C4-2B (cell line): ENCODE measurements at regions not wholly inside any gene's neighbourhood (a gene's known extent, or its start where the extent isn't known, plus 50 kb on each side); places are given as distances from the start of the nearest gene placed in this dataset.

Experiments
- ZFX ChIP-seq: fragments of 450-650 bp; IDR thresholded peaks from 2 replicates; pipeline ENCODE4 v1.6.1; 2017
- TF ChIP-seq, protein P1 (sequence below): fragments of 450-650 bp; conservative IDR thresholded peaks from 2 replicates; pipeline ENCODE4 v1.5.1; 2017; ENCODE audit warnings: mild to moderate bottlenecking

DNA sequence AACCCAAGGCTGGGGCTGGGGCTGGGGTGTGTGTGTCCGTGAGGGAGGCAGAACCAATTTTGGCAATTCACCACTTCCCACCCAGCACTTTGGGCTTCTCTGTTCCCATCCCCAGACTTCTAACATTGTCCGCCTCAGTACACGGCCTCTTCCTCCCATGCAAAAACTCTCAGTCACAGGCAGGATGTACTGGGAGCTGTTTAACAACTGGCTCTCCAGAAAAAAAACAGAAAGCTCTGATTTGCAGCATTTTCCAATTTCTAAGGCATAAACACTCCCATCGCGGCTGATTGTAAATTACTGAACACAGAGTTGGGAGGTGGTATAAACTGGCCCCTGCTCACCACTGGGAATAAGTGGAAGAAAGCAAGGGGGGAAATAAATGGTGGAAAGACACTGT, 73.1 kb upstream of the MAP4K3 start:
- TF ChIP-seq, protein P1, sequence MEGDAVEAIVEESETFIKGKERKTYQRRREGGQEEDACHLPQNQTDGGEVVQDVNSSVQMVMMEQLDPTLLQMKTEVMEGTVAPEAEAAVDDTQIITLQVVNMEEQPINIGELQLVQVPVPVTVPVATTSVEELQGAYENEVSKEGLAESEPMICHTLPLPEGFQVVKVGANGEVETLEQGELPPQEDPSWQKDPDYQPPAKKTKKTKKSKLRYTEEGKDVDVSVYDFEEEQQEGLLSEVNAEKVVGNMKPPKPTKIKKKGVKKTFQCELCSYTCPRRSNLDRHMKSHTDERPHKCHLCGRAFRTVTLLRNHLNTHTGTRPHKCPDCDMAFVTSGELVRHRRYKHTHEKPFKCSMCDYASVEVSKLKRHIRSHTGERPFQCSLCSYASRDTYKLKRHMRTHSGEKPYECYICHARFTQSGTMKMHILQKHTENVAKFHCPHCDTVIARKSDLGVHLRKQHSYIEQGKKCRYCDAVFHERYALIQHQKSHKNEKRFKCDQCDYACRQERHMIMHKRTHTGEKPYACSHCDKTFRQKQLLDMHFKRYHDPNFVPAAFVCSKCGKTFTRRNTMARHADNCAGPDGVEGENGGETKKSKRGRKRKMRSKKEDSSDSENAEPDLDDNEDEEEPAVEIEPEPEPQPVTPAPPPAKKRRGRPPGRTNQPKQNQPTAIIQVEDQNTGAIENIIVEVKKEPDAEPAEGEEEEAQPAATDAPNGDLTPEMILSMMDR: no peak
- TF ChIP-seq ZFX: no peak
